ENCODE measurements at regions not wholly inside any gene's neighbourhood (a gene's known extent, or its start where the extent isn't known, plus 50 kb on each side); places are given as distances from the start of the nearest gene placed in this dataset.

- TF ChIP-seq POLR2A (IDR thresholded peaks at IDR 0.05) (no peak), CTCF (IDR thresholded peaks at IDR 0.05) (no peak), EP300 (IDR thresholded peaks at IDR 0.05) (no peak)
These were observed 74.4 kb upstream of the PPP1R3C start for GRCh38 chr10:91707236-91707635.

All from tibial nerve (tissue), 4 donors.